Embryonic facial prominence (tissue), 1 donor: ENCODE measurements at regions not wholly inside any gene's neighbourhood (a gene's known extent, or its start where the extent isn't known, plus 50 kb on each side); places are given as distances from the start of the nearest gene placed in this dataset.
"Not testable (repeated sequence)": the region's sequence is repeated elsewhere in the genome, so short reads cannot be mapped to it uniquely, and the experiment has no call there.

Source experiments
- DNase-seq: peaks from one replicate; pipeline ENCODE4 v3.0.0-alpha.2; 2016; ENCODE audit errors: extremely low spot score

DNA sequence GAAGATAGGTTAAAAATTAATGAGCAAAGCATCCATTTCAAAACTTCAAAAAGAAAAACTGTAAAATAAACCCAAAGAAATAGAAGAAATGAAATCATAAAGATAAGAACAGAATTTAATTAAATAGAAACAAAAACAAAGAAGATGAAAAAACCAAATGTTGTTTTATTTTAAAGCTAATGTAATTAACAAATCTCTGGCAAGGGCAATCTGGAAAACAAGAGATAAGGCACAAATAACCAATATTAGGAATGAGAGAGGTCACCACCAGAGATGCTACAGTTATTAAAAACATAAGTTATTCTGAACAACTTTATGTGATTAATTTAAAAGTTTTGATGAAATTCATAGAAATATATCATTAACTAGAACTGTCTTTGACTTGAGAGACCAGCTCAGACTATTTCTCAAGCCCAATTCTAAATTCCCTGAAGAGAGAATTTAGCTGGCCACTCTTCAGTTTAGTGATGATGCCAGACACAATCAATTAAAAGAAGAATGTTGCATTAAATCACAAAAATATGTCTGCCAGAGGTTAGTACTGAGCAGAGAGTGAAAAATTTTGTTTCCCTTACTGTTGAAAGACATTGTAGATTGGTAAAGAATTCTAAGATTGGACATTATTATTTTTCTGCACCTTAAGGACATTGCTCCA is 227.4 kb upstream of the VLDLR start:
- not testable (repeated sequence) for DNase-seq

DNA sequence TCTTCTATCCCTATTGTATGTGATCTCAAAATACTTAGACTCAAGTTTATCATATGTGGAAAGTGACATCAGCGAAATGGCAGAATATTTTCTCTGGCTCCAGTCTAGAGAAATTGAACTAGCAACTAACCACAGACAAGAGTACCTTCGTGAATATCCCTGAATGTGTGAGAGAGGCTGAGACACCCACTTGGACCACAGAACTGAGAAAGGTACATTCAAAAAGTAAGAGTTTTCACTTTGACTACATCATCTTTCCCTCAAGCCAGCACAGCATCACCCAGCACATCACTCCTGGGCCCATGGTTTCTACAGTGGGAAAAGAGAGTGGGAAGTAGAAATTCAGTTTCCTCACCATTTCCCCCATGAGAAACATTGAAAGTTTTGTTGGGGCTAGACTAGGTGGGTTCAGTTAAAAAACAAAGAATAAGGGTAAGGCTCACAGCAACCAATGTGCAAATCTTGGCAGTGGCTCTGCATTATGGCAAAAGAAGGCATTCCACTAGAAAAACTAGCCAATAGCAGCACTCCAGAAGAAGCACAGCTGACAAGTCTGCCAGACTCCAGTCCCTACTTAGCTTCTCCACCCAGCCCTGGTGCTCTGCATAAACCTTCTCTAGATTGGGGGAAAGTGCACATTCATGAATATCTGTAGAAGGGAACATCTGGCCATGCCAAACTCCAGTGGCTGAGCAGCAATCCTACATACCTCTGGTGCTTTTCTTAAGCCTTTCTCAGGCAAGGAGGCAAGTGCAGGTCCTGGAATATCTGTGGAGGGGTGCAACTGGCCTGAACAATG is 225.6 kb upstream of the VLDLR start:
- no peak for DNase-seq

DNA sequence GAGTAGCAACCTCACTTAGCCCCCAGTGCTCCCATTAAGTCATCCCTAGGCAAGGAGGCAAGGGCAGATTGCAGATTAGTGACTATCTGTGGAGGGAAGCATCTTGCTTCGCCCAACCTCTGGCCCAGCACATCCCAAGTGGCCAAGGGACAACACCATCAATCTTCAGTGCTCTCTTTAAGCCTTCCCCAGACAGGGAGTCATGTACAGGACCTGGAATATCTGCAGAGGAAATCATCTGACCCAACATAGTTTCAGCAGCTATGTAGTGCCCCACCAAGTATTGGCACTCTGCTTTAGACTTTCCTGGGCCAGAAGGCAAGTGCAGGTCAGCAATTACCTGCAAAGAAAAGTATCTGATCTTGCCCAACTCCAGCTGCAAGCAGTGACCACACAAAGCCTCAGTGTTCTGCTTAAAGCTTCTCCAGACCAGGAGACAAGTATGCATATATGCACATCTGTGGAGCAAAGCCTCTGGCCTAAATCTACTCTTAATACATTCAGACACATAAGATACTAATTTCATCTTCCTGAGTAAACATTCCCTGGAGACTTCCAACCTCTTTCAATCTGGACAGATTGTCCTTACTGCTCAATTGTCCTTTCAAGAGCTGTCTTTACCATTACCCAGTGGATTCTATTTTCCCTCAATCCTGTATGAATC is 224.8 kb upstream of the VLDLR start:
- no peak for DNase-seq

DNA sequence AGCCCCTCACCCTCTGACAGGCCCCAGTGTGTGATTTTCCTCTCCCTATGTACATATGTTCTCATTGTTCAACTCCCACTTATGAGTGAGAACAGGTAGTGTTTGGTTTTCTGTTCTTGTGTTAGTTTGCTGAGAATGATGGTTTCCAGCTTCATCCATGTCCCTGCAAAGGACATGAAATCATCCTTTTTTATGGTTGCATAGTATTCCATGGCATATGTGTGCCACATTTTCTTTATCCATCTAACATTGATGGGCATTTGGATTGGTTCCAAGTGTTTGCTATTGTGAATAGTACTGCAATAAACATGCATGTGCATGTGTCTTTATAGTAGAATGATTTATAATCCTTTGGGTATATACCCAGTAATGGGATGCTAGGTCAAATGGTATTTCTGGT is 223.7 kb upstream of the VLDLR start:
- DNase-seq = not testable (repeated sequence)

DNA sequence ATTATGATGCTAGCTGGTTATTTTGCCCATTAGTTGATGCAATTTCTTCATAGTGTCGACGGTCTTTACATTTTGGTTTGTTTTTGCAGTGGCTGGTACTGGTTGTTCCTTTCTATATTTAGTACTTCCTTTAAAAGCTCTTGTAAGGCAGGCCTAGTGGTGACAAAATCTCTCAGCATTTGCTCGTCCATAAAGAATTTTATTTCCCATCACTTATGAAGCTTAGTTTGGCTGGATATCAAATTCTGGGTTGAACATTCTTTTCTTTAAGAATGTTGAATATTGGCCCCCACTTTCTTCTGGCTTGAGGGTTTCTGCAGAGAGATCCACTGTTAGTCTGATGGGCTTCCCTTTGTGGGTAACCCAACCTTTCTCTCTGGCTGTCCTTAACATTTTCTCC is 219.8 kb upstream of the VLDLR start:
- not testable (repeated sequence) for DNase-seq

DNA sequence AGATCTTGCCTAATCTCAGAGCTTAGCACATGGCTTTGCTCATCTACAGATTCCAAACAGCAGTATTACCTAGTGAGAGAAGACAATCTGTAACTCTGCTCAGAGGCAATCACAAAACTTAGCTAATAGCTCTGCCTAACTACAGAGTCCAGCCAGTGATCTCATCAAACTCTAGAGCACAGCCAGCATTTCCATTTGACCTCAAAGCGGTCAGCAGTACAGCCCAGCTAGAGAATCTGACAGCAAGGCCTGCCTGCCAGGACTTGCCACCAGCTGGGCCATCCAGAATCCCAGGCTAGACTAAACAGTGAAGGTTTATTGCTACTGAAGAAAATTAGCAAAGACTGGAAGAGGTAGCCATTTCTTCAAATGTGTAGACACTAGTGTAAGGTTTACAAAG is 217.9 kb upstream of the VLDLR start:
- no peak for DNase-seq

DNA sequence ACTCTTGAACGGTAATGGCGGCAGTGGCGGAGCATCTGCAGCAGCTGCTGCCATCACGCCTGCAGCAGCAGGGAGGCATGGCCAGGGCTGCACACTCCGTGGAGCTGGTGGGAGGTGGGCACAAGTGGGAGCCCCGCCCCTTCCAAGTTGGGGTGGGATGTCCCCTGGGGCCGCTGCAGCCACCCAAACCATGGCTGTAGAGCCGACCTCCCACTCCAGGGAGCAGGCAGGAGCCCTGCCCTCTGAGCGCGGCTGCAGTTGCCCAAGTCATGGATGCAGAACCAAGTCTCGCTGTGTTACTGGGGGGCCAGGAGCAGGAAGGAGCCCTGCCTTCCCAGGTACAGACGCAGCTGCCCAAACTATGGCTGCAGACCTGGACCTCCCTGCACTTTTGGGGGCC is 215.3 kb upstream of the VLDLR start:
- no peak for DNase-seq

DNA sequence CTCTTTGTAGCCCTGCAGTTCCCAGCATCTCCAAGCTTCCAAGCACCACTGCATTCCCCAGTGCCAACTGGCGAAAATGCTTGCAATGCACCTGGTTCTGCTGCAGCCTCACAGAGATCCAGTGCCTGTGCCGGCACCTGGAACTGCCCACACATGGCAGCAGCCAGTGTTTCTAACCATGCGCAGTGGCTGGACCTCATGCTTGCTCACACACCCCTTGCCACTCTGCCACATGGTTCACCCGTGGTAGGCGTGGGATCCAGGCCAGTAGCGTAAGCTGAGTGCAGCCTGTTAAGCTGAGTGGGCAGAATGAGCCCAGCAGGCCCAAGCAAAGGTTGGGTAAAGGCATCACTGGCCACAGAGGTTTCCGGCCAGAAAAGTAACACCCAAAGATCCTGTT is 214.1 kb upstream of the VLDLR start:
- DNase-seq = no peak

DNA sequence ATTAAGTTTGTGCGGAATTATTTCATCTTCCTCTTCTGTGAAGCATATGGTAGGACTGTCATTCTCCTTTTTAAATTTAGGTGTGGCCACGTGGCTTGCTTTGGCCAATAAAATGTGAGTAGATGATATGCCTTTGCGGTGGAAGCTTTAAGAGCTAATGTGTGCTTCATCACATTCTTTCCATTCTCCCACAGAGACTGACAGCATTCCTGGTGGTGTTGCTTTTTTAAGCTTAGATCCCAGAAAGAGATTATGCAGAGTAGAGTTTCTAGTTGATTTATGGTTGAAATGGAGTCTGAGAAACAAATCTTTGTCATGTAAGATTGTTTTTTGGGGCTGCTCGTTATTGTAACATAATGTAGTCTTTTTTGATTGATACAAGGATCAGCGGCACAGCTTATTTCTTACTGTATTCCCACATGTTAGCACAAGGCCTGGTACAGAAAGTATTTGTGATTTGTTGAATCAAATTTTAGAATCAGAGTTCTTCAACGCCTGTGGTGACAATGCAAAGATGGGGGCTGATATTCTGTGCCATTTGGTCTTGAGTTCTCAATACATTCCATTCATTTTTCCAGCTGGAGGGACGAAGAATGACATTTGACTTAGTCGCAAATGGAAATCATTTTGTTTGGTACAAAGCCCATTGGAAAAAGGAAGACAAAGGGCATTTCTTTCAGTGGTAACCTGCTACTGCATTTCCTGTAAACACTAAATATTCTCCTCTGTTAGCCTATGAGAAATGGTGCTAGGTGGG is 209.9 kb upstream of the VLDLR start:
- DNase-seq = no peak

DNA sequence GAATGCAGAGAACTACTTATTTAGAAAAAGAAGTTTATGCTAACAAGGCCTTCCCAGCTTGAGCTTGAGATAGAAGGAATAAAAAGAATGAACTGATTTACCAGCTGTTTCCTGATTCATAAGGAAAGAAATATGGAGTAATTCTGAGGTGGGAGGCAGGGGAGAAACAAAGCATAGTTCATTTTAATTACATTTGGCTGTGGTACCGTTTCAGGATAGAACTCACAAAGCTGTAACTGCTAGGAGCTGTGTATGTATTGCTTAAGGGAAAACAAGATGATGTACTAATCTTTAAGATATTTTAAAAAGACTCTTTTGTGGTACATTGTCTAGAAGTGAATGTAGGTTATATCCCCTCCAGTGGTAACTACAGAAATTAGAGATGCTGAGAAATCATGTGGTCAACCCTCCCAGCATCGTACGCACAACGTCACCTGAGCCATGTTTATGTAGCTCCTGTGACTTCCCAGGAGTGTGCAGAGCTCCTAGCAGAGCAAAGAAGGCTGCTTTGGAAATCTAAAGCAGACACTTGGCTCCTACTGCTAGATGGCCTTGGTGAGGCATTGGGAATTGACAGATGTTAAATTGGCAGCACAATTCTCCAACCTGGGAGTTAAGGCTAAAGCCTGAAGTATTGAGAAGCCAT is 208.3 kb upstream of the VLDLR start:
- no peak for DNase-seq

DNA sequence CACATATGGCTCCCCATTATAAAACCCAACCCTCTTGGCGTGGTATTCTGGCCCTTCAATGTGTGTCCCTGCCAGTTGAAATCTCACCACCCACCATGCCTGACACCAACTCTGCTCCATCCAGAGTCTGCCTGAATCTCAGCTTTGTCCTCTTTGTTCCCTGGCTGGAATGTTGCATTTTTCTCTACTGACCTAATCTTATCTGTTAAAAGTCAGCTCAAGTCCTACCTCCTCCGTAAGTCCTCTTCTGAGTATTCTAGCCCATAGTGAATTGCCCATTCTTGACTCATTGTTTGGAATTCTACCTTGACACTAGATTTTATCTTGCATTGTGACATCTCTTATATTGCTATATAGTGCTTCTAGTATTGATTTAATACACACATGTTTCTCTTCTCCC is 207.1 kb upstream of the VLDLR start:
- no peak for DNase-seq

DNA sequence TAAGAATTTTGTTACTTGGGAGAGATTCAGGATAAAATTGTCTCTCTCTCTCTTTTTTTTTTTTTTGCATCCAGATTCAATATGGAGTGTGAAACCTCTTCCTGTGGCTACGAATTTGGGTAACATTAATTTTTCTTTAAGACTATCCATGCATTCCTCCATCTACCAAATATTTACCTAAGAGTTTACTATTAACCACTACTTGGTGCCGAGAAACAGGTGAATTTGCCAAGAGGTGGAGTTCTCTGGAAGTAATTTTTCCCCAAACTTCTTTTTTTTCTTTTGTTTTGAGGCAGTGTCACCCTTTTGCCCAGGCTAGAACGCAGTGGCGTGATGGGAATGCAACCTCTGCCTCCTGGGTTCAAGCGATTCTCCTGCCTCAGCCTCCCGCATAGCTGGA is 206.3 kb upstream of the VLDLR start:
- no peak for DNase-seq

DNA sequence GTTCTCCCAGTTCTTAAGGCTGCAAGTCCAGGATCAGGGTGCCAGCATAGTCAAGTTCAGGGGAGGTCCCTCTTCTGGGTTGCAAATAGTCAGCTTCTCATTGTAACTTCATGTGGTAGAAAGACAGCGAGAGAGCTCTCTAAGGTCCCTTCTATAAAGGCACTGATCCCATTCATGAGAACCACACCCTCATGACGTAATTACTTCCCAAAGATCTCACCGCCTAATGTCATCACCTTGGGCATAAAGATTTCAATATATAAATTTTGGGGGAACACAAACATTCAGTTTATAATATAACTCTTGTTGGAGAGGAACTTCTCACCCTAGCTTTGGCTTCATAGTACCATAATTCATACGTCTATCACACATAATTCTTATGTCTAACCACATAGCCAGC is 203.9 kb upstream of the VLDLR start:
- no peak for DNase-seq

DNA sequence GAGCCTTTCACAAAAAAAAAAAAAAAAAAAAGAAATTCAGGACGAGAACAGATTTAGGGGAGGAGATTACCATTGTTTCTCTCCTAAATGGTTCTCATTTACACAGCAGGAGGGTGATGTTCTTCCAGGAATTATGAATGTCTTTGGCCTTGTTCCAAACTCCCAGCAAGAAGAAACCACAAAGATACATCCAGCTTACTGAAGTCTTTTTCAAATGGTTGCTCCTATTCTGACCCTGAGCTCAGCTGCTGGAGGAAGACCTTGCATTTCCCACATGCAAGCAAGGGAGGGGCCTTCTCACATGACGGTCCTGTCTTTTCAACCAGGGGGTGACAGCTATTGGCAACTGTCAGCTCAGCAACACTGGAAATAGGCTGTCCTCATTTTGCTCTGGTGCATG is 203.0 kb upstream of the VLDLR start:
- DNase-seq = peak; percentile 20

DNA sequence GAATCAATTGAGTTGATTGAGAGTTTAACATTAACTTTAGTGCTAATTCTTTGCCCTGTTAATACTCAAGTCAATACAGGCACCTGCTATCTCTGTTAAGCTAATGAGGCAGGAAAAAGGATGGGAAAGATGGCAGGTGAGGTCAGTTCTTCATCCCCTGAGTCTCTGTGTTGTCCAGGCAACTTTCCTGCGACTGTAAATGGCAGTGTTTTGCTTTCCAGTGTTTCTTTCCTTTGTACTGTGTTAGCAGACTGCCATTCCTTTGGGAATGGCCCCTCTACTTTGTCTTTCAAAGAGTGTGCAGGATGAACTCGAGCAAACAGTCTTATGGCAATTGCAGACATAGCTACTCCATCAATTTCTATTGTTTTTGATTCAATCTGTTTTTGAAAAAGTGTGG is 202.2 kb upstream of the VLDLR start:
- no peak for DNase-seq

DNA sequence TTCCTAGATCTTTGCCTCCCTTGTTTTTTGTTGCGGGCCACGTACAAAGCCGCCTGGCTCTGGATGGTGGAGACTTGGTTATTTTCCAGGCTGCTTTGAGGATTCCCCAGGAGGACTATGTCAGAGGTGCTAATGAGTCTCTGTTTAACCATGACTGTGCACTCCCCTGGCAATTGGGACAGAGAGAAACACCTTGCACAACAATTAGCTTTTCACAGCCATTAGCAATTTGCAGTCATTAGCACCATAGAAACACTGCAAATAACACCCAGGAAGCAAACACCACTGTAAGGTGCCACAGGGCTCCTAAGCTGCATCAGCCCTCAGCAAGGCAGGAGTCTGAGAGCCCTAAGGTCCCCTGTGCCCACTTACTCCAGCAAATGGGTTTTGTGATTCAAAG is 201.0 kb upstream of the VLDLR start:
- no peak for DNase-seq

DNA sequence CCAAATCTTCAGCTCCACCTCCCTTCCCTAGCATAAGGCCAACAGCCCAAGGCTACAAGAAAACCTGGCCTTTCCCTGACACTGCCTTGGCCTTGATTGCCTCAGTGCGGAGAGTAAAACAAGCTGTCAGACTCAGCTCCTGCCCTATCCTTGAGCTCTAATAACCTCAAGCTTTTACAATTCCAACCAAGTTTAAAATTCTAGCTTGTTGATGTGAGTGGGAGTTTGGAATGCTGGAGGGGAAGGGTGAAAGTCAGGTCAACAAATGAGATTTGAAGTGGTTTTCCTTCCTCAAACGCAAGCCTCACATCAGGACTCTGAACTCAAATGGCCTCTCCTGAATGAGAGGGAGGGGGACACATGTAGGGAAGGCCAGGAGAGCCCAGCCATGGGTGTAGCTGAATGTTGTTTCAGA is 197.0 kb upstream of the VLDLR start:
- no peak for DNase-seq

DNA sequence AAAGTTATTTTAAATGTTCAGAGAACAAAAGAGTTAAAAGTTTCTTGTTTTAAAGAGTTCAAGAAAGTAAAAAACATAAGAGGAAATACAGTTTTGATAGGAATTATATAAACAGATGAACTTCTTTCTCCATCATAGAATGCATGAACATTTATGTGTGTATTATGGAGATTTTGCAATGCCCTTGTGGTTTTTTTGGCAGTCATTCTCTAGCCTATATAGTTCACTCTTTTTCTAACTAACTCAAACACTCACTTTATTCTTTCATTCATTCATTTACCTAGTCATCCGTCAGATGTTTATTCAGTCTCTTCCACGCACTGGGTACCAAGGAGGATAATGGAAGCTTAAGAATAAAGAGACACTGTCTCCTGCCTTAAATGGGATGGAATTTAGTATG is 195.9 kb upstream of the VLDLR start:
- no peak for DNase-seq

DNA sequence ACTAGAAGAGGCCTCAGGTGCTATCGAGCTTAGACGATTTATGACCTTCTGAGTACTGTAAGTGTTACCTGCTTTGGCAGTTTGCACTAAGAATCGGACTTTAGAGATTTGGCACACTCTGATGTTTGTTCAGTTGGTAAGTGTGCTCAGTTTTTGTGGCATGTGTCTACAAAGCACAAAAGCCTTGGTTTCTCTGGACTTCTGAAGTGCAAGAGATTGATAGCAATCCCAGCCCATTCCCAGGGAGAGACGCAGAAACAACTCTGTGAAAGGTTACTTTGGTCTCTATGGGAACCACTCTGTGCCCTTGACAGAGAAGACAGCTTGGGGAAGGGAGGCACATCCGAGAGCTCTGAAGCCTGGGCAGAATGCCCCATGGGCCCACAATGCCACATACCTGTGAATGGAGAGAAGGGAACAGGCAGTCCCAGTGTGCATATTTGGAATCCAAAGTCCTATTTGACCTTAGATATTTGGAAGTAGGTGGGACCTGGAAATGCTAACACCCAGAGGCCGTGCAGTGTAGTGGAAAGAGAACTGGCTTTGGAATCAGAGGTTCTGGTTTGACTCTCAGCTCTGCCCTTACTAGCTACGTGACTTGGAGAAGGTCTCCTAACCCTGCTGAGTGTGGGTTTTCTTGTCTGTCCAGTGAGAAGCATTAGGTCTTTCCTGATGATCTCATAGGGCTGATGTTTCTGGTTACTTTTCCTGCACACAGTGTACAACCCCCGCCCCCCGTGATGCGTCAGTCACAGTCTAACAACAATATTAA is 194.3 kb upstream of the VLDLR start:
- DNase-seq = no peak

DNA sequence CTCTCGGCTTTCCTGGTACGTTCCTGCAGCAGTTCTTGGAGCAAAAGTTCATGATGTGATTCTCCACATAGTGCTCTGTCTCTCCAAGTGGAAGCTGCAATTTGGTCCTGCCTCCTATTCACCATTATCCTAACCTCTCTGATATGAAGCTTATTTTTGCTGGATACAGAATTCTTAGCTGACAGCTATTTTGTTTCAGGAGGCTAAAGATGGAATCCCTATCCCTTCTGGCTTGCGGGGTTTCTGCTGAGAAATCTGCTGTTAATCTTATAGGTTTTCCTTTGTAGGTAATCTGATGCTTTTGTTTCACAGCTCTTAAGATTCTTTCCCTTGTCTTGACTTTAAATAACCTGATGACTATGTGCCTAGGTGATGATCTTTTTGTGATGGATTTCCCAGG is 181.6 kb upstream of the VLDLR start:
- no peak for DNase-seq

DNA sequence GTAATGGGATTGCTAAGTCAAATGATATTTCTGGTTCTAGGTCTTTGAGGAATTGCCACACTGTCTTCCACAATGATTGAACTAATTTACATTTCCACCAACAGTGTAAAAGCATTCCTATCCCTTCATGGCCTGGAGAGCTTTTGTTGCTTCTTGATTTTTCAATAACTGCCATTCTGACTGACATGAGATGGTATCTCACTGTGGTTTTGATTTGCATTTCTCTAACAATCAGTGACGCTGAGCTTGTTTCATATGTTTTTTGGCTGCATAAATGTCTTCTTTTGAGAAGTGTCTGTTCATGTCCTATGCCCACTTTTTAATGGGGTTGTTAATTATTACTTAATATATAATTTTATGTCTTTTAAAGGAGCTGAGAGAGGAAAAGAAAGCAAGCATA is 177.7 kb upstream of the VLDLR start:
- DNase-seq = not testable (repeated sequence)
